Panc1 (cell line): ENCODE measurements at regions not wholly inside any gene's neighbourhood (a gene's known extent, or its start where the extent isn't known, plus 50 kb on each side); places are given as distances from the start of the nearest gene placed in this dataset.

Experiments
- ATAC-seq: fragments of 200-7000 bp; cut with Tn5 transposase; 2 replicates; pipeline ENCODE4 v1.9.1; 2020; ENCODE audit warnings: mild to moderate bottlenecking, moderate library complexity
- BruUV-seq: library from RNA; stranded (reverse); fragments of 400-500 nt; replicated peaks from 2 replicates; lab custom pipeline; 2021; lab: Mats Ljungman, UMichigan
- CTCF ChIA-PET: fragments of 300-600 bp; sonication (Branson Sonifier 250); formaldehyde crosslinking; loops from one replicate; lab custom pipeline; 2022; ENCODE audit warnings: antibody characterized with exemption; lab: Charles Lee
- POLR2A ChIA-PET: fragments of 300-600 bp; sonication (Branson Sonifier 250); formaldehyde crosslinking; loops from one replicate; lab custom pipeline; 2022; ENCODE audit warnings: antibody characterized with exemption; lab: Charles Lee
- DNase-seq: peaks from one replicate; pipeline ENCODE4 v3.0.0-alpha.2; 2010; ENCODE audit warnings: low read depth, low spot score
- H3K27ac ChIP-seq: 2 replicates; pipeline ENCODE4 v1.5.1; 2011; ENCODE audit warnings: mild to moderate bottlenecking, low read length, inconsistent platforms
- H3K27me3 ChIP-seq: fragments of 200-500 bp; sonication (Bioruptor generic); 2 replicates; pipeline ENCODE4 v1.6.0; 2014; ENCODE audit warnings: low read length, inconsistent platforms; ENCODE audit not compliant: control insufficient read depth, insufficient read depth
- H3K36me3 ChIP-seq: fragments of 200-500 bp; sonication (Bioruptor generic); 2 replicates; pipeline ENCODE4 v1.5.1; 2014; ENCODE audit warnings: inconsistent platforms, mild to moderate bottlenecking, low read length, moderate library complexity; ENCODE audit not compliant: control insufficient read depth, insufficient read depth
- H3K4me1 ChIP-seq: 2 replicates; pipeline ENCODE4 v1.5.1; 2011; ENCODE audit warnings: inconsistent platforms, mild to moderate bottlenecking, low read length, moderate library complexity; ENCODE audit not compliant: control insufficient read depth, insufficient read depth
- H3K4me3 ChIP-seq, 2 experiments: 2 replicates each; pipeline ENCODE4 v1.5.1; 2011 to 2012; ENCODE audit warnings: low read depth in 2 of 2, low read length in 2 of 2, mild to moderate bottlenecking in 2 of 2, inconsistent platforms in 1 of 2, moderate library complexity in 1 of 2
- H3K9me3 ChIP-seq: fragments of 200-500 bp; sonication (Bioruptor generic); 2 replicates; pipeline ENCODE4 v1.5.1; 2014; ENCODE audit warnings: low read depth, mild to moderate bottlenecking, inconsistent platforms, low read length, moderate library complexity; ENCODE audit not compliant: control insufficient read depth, insufficient read depth
- POLR2AphosphoS5 ChIP-seq: IDR thresholded peaks from 2 replicates; pipeline ENCODE4 v1.6.1; 2012; ENCODE audit warnings: mild to moderate bottlenecking, low read depth, low read length, moderate library complexity
- SIN3A ChIP-seq: IDR thresholded peaks from 2 replicates; pipeline ENCODE4 v1.6.1; 2012; ENCODE audit warnings: low read depth, mild to moderate bottlenecking, low read length, moderate library complexity, borderline replicate concordance; ENCODE audit not compliant: insufficient read depth
- TCF7L2 ChIP-seq: IDR thresholded peaks from 2 replicates; pipeline ENCODE4 v1.6.1; 2011; ENCODE audit warnings: mild to moderate bottlenecking, low read depth, low read length, inconsistent platforms
- in situ Hi-C: cut with HindIII; loops from 2 replicates; pipeline ENCODE4 v1.10.0; 2016; ENCODE audit warnings: low sequenced_read_pairs, low pct_unique_long_range_greater_than_20kb
- intact Hi-C: fragments of 100-400 bp; cut with micrococcal nuclease; formaldehyde crosslinking; loops from one replicate; pipeline ENCODE4 v1.10.0; 2022; ENCODE audit not compliant: unreplicated experiment
- TF ChIP-seq, protein P1 (sequence below), 2 experiments: IDR thresholded peaks; 2 replicates each; pipeline ENCODE4 v1.6.1; 2011 to 2012; ENCODE audit warnings: low read depth in 2 of 2, control low read depth in 1 of 2, low read length in 1 of 2, mild to moderate bottlenecking in 1 of 2, moderate library complexity in 1 of 2; ENCODE audit not compliant: insufficient read depth in 1 of 2
- TF ChIP-seq, protein P2 (sequence below): fragments of 450-650 bp; IDR thresholded peaks from 2 replicates; pipeline ENCODE4 v1.5.1; 2017; ENCODE audit warnings: mild to moderate bottlenecking

DNA sequence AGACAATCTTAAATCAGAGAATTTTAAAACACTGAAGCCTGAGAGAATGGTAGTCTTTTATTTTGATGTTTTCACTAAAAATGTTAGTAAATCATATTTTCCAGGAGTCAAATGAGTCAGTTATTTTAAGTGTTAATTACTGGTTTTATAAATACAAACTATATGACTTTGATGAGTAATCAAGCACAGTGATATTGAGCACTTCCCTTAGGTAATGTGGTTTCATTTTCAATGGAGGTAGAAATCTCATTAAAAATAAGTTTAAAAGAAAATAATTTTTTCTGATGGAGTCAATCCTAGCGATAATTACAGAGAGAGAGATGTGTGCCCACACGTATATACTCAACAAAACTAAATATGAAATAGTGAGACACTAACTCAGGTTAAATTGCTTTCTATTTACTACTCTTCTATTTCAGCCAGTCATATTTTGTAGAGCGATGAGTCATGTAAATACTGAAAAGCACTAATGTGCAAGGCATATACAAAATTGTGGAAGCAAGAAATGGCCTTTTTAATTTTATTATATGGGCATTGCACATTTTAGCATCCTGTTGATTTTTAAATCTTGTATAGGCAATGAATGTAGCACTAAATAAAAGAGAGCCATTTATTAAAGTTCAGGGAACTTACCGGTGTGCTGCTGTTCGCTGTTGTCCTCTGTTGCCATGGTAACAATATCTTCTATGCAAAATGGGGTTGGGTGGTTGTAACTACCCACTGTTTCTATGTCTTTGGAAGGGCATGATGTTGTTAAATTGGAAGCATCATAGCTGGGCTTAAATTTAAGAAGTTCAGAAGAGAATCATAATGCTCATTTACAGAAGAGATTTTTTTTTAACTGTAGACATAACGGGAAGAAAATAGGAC, 513.7 kb downstream of the TLL1 start:
- DNase-seq: no peak
- in situ Hi-C loops: no loop called here
- Histone ChIP-seq H3K4me1 (no peaks in the 10 kb centered on the region), H3K4me3 (no peak overlapping the region), H3K27ac (no peak overlapping the region), H3K36me3 (no peaks in the 10 kb centered on the region), H3K9me3 (no peaks in the 10 kb centered on the region), H3K27me3 (no peaks in the 10 kb centered on the region)
- ATAC-seq: no peak
- intact Hi-C loops: no loop called here
- BruUV-seq: no TSS peak
- ChIA-PET CTCF (no interaction called here), POLR2A (no interaction called here)
- TF ChIP-seq POLR2AphosphoS5 (no peak), SIN3A (no peak), TCF7L2 (no peak)
- TF ChIP-seq, protein P1, sequence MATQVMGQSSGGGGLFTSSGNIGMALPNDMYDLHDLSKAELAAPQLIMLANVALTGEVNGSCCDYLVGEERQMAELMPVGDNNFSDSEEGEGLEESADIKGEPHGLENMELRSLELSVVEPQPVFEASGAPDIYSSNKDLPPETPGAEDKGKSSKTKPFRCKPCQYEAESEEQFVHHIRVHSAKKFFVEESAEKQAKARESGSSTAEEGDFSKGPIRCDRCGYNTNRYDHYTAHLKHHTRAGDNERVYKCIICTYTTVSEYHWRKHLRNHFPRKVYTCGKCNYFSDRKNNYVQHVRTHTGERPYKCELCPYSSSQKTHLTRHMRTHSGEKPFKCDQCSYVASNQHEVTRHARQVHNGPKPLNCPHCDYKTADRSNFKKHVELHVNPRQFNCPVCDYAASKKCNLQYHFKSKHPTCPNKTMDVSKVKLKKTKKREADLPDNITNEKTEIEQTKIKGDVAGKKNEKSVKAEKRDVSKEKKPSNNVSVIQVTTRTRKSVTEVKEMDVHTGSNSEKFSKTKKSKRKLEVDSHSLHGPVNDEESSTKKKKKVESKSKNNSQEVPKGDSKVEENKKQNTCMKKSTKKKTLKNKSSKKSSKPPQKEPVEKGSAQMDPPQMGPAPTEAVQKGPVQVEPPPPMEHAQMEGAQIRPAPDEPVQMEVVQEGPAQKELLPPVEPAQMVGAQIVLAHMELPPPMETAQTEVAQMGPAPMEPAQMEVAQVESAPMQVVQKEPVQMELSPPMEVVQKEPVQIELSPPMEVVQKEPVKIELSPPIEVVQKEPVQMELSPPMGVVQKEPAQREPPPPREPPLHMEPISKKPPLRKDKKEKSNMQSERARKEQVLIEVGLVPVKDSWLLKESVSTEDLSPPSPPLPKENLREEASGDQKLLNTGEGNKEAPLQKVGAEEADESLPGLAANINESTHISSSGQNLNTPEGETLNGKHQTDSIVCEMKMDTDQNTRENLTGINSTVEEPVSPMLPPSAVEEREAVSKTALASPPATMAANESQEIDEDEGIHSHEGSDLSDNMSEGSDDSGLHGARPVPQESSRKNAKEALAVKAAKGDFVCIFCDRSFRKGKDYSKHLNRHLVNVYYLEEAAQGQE (IDR thresholded peaks at IDR 0.05; ENCODE audit: insufficient read depth in 1 of 2, low read depth in 2 of 2, low read length in 1 of 2): no peak

DNA sequence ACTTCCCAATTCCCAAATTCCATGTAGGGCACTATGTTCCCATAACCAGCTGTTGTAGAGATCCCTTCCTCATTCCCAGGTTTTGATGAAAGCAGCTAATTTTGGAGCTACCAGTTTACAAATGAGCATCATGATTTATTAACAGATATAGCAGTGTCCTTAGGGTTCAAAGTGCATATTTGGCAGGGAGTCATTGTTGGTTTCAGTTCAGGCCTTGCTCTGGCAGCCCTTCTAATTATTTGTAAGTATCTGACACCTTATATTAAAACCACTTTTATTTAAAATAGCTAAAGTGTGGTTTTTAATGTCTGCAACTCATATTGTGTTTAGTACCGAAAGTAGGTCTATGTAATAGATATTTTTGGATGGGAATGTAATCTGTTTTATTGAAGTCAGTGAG, 518.5 kb downstream of the TLL1 start:
- in situ Hi-C loops: no loop called here
- no peaks in the 10 kb centered on the region for H3K27me3 ChIP-seq
- POLR2A ChIA-PET: no interaction called here
- TF ChIP-seq, protein P1 (IDR thresholded peaks at IDR 0.05; ENCODE audit: insufficient read depth in 1 of 2, low read depth in 2 of 2, low read length in 1 of 2): no peak
- TF ChIP-seq, protein P2, sequence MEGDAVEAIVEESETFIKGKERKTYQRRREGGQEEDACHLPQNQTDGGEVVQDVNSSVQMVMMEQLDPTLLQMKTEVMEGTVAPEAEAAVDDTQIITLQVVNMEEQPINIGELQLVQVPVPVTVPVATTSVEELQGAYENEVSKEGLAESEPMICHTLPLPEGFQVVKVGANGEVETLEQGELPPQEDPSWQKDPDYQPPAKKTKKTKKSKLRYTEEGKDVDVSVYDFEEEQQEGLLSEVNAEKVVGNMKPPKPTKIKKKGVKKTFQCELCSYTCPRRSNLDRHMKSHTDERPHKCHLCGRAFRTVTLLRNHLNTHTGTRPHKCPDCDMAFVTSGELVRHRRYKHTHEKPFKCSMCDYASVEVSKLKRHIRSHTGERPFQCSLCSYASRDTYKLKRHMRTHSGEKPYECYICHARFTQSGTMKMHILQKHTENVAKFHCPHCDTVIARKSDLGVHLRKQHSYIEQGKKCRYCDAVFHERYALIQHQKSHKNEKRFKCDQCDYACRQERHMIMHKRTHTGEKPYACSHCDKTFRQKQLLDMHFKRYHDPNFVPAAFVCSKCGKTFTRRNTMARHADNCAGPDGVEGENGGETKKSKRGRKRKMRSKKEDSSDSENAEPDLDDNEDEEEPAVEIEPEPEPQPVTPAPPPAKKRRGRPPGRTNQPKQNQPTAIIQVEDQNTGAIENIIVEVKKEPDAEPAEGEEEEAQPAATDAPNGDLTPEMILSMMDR: no peak
- TF ChIP-seq TCF7L2 (no peak), SIN3A (no peak), POLR2AphosphoS5 (no peak)
- H3K4me3 ChIP-seq: no peak overlapping the region
- DNase-seq (no peak), ATAC-seq (no peak)
- no TSS peak for BruUV-seq
- H3K27ac ChIP-seq: no peak overlapping the region
- no peaks in the 10 kb centered on the region for H3K4me1 ChIP-seq
- no peaks in the 10 kb centered on the region for H3K9me3 ChIP-seq
- CTCF ChIA-PET: no interaction called here
- intact Hi-C loops: no loop called here
- no peaks in the 10 kb centered on the region for H3K36me3 ChIP-seq
